HG03571 (cell line): ENCODE measurements at regions not wholly inside any gene's neighbourhood (a gene's known extent, or its start where the extent isn't known, plus 50 kb on each side); places are given as distances from the start of the nearest gene placed in this dataset.
A peak's percentile ranks its signal among the peaks of the same experiment; 100 is the strongest.

Source experiments
- ATAC-seq: cut with Tn5 transposase; IDR thresholded peaks from one replicate; pipeline ENCODE4 v1.9.1; 2021; ENCODE audit not compliant: unreplicated experiment

- no peak for ATAC-seq
Measured at GRCh38 chr16:47787696-47788095, 326.6 kb downstream of the PHKB start.

GRCh38 chr16:47781673-47782072 is 320.5 kb downstream of the PHKB start:
- ATAC-seq, result no peak

GRCh38 chr16:47780213-47780875 is 319.2 kb downstream of the PHKB start:
- ATAC-seq, result no peak

- ATAC-seq, result peak; percentile 67
Measured at GRCh38 chr16:47779201-47780016, 318.3 kb downstream of the PHKB start.

- no peak for ATAC-seq
Measured at GRCh38 chr16:47778106-47778801, 317.1 kb downstream of the PHKB start.

GRCh38 chr16:47777220-47777619 is 316.1 kb downstream of the PHKB start:
- no peak for ATAC-seq

- ATAC-seq, result no peak
Measured at GRCh38 chr16:47774661-47775060, 313.5 kb downstream of the PHKB start.

GRCh38 chr16:47753659-47754058 is 292.5 kb downstream of the PHKB start:
- ATAC-seq, result no peak
